HepG2 (cell line): ENCODE measurements at regions not wholly inside any gene's neighbourhood (a gene's known extent, or its start where the extent isn't known, plus 50 kb on each side); places are given as distances from the start of the nearest gene placed in this dataset.

Experiments
- ATAC-seq: fragments of 200-7000 bp; cut with Tn5 transposase; 3 replicates; pipeline ENCODE4 v1.9.1; 2020; ENCODE audit warnings: mild to moderate bottlenecking, moderate library complexity
- BruUV-seq: library from RNA; stranded (reverse); fragments of 400-500 nt; replicated peaks from 2 replicates; lab custom pipeline; 2021; lab: Mats Ljungman, UMichigan
- CTCF ChIA-PET: fragments of 300-600 bp; formaldehyde crosslinking; extraction: SDS; loops from one replicate; lab custom pipeline; 2021; ENCODE audit warnings: low total read pairs, inconsistent platforms, low intra/inter-chr PET ratio; lab: Yijun Ruan, JAX
- POLR2A ChIA-PET: fragments of 350-600 bp; sonication (Branson Sonifier 250); formaldehyde crosslinking; loops from one replicate; lab custom pipeline; 2020; ENCODE audit warnings: antibody characterized with exemption, inconsistent platforms; lab: Yijun Ruan, JAX
- DNase-seq: peaks from one replicate; pipeline ENCODE4 v3.0.0-alpha.2; 2015; ENCODE audit warnings: low spot score
- FAIRE-seq: peaks from 3 replicates; lab custom pipeline; 2011; peaks lifted over from hg19 to GRCh38; lab: Jason Lieb, UNC
- H2AFZ ChIP-seq: one replicate; pipeline ENCODE4 v1.6.1; 2011; ENCODE audit warnings: low read length, inconsistent platforms
- H3K27ac ChIP-seq: fragments of 300-600 bp; 3 replicates; pipeline ENCODE4 v1.8.0; 2011; ENCODE audit warnings: mixed run types, mild to moderate bottlenecking, mixed read lengths, low read length, inconsistent platforms; ENCODE audit not compliant: insufficient read depth; ENCODE audit errors: extremely low read length
- H3K27me3 ChIP-seq, 2 experiments: fragments of 200-600 bp in 1 of 2; 2 replicates in 1 of 2; 3 replicates in 1 of 2; pipeline versions ENCODE4 v1.6.0 to v1.8.0; 2011; ENCODE audit warnings: low read length in 2 of 2, mild to moderate bottlenecking in 2 of 2, moderate library complexity in 2 of 2, inconsistent platforms in 1 of 2; ENCODE audit not compliant: insufficient read depth in 2 of 2, control insufficient read depth in 1 of 2
- H3K36me3 ChIP-seq, 2 experiments: fragments of 200-600 bp in 1 of 2; replicated peaks in 1 of 2; 2 replicates in 1 of 2; 3 replicates in 1 of 2; pipeline versions ENCODE4 v1.5.1 to v1.8.0; 2011; ENCODE audit warnings: low read length in 2 of 2, inconsistent platforms in 1 of 2; ENCODE audit not compliant: insufficient read depth in 2 of 2, control insufficient read depth in 1 of 2
- H3K4me1 ChIP-seq: 2 replicates; pipeline ENCODE4 v1.5.1; 2012; ENCODE audit warnings: low read length, inconsistent platforms; ENCODE audit not compliant: insufficient read depth
- H3K4me2 ChIP-seq: 2 replicates; pipeline ENCODE4 v1.6.0; 2011; ENCODE audit warnings: low read depth, low read length, inconsistent platforms
- H3K4me3 ChIP-seq, 3 experiments: fragments of 200-600 bp in 1 of 3; sonication (generic), shearing (Covaris generic) in 1 of 3; replicated peaks in 1 of 3; 2 replicates each; pipeline ENCODE4 v1.5.1; 2011 to 2016; ENCODE audit warnings: low read length in 3 of 3, inconsistent platforms in 2 of 3, low read depth in 2 of 3, mild to moderate bottlenecking in 2 of 3, control low read depth in 1 of 3, mixed read lengths in 1 of 3; ENCODE audit not compliant: insufficient read depth in 1 of 3
- H3K79me2 ChIP-seq: one replicate; pipeline ENCODE4 v1.6.1; 2011; ENCODE audit warnings: low read length, inconsistent platforms; ENCODE audit not compliant: insufficient read depth
- H3K9ac ChIP-seq: 2 replicates; pipeline ENCODE4 v1.6.0; 2011; ENCODE audit warnings: mild to moderate bottlenecking, low read depth, low read length, inconsistent platforms; ENCODE audit not compliant: insufficient read depth
- H3K9me3 ChIP-seq: 2 replicates; pipeline ENCODE4 v1.5.1; 2012; ENCODE audit warnings: mild to moderate bottlenecking, low read length
- H4K20me1 ChIP-seq: 2 replicates; pipeline ENCODE4 v1.6.0; 2011; ENCODE audit warnings: inconsistent platforms, mild to moderate bottlenecking, low read length, moderate library complexity; ENCODE audit not compliant: insufficient read depth
- BORCS8-MEF2B ChIP-seq: sonication (generic); formaldehyde crosslinking; IDR thresholded peaks from 2 replicates; pipeline ENCODE4 v1.8.0; 2022; ENCODE audit warnings: mild to moderate bottlenecking, missing genetic modification reagents
- HMGXB4 ChIP-seq, 2 experiments: sonication (generic) in 1 of 2; formaldehyde crosslinking in 1 of 2; IDR thresholded peaks; 2 replicates each; pipeline versions ENCODE4 v1.4.0 to v1.6.1; 2018 to 2020; ENCODE audit warnings: missing genetic modification reagents in 2 of 2, borderline replicate concordance in 1 of 2, low read depth in 1 of 2, mild to moderate bottlenecking in 1 of 2, missing biosample characterization in 1 of 2
- ZNF362 ChIP-seq: sonication (generic); formaldehyde crosslinking; IDR thresholded peaks from 2 replicates; pipeline ENCODE4 v1.4.0; 2020; ENCODE audit warnings: missing genetic modification reagents, mild to moderate bottlenecking, borderline replicate concordance
- ZNF414 ChIP-seq: sonication (generic); formaldehyde crosslinking; IDR thresholded peaks from 2 replicates; pipeline ENCODE4 v1.5.0; 2020; ENCODE audit warnings: missing genetic modification reagents
- ZNF552 ChIP-seq: sonication (generic); formaldehyde crosslinking; IDR thresholded peaks from 2 replicates; pipeline ENCODE4 v1.9.0; 2022; ENCODE audit warnings: missing genetic modification reagents, mild to moderate bottlenecking, borderline replicate concordance
- ZNF609 ChIP-seq: sonication (generic); formaldehyde crosslinking; IDR thresholded peaks from 2 replicates; pipeline ENCODE4 v1.4.0; 2020; ENCODE audit warnings: mild to moderate bottlenecking, missing genetic modification reagents, borderline replicate concordance
- ZSCAN12 ChIP-seq: sonication (generic); formaldehyde crosslinking; IDR thresholded peaks from 2 replicates; pipeline ENCODE4 v1.9.0; 2021; ENCODE audit warnings: mild to moderate bottlenecking, missing genetic modification reagents
- ZSCAN30 ChIP-seq: sonication (generic); formaldehyde crosslinking; IDR thresholded peaks from 2 replicates; pipeline ENCODE4 v1.5.0; 2020; ENCODE audit warnings: mild to moderate bottlenecking, missing genetic modification reagents
- WGBS: methylation state at CpG from one replicate; pipeline ENCODE4 v1.1.6; 2017; ENCODE audit warnings: low lambda C conversion rate; 5-methylcytosine and 5-hydroxymethylcytosine counted together
- in situ Hi-C: cut with HindIII; loops from 2 replicates; pipeline ENCODE4 v1.10.0; 2017; ENCODE audit warnings: low pct_unique_long_range_greater_than_20kb; ENCODE audit not compliant: extremely low pct_ligation_motif_present
- intact Hi-C: fragments of 100-400 bp; cut with micrococcal nuclease; formaldehyde crosslinking; loops from one replicate; pipeline ENCODE4 v1.10.0; 2022; ENCODE audit not compliant: unreplicated experiment

- Histone ChIP-seq H3K36me3 (no peaks in the 10 kb centered on the region), H3K27ac (no peak overlapping the region), H4K20me1 (no peaks in the 10 kb centered on the region), H3K4me3 (no peak overlapping the region), H3K4me1 (no peaks in the 10 kb centered on the region; the same call in 1 of the 2 replicates), H3K4me2 (no peak overlapping the region), H3K9me3 (no peaks in the 10 kb centered on the region), H2AFZ (no peak overlapping the region), H3K27me3 (no peaks in the 10 kb centered on the region; a peak in 1 of 5 replicates), H3K9ac (no peak overlapping the region), H3K79me2 (no peaks in the 10 kb centered on the region)
- WGBS = 6% methylated on average over 3 of the region's 3 CpGs
- CTCF ChIA-PET = no interaction called here
- in situ Hi-C loops = no loop called here
- no peak for DNase-seq
- TF ChIP-seq ZSCAN12 (CRISPR knock-in tag) = no peak
- no peak for TF ChIP-seq ZNF609 (CRISPR knock-in tag)
- TF ChIP-seq ZSCAN30 (CRISPR knock-in tag) = no peak
- no peak for TF ChIP-seq ZNF414 (CRISPR knock-in tag)
- TF ChIP-seq BORCS8-MEF2B (CRISPR knock-in tag) = no peak
- TF ChIP-seq HMGXB4 (CRISPR knock-in tag; IDR thresholded peaks at IDR 0.05; ENCODE audit: borderline replicate concordance in 1 of 2, low read depth in 1 of 2) = no peak
- no peak for TF ChIP-seq ZNF552
- no peak for TF ChIP-seq ZNF362 (CRISPR knock-in tag)
- POLR2A ChIA-PET = no interaction called here
- FAIRE-seq = no peak
- intact Hi-C loops = no loop called here
- no TSS peak for BruUV-seq
- no peak for ATAC-seq
Measured at GRCh38 chr4:79650794-79651431, 242.9 kb upstream of the GK2 start.
